GM19238 (cell line): ENCODE measurements at regions not wholly inside any gene's neighbourhood (a gene's known extent, or its start where the extent isn't known, plus 50 kb on each side); places are given as distances from the start of the nearest gene placed in this dataset.

ENCODE experiments used
- DNase-seq: peaks from one replicate; pipeline ENCODE4 v3.0.0; 2011; ENCODE audit warnings: low spot score; ENCODE audit not compliant: insufficient read length

DNA sequence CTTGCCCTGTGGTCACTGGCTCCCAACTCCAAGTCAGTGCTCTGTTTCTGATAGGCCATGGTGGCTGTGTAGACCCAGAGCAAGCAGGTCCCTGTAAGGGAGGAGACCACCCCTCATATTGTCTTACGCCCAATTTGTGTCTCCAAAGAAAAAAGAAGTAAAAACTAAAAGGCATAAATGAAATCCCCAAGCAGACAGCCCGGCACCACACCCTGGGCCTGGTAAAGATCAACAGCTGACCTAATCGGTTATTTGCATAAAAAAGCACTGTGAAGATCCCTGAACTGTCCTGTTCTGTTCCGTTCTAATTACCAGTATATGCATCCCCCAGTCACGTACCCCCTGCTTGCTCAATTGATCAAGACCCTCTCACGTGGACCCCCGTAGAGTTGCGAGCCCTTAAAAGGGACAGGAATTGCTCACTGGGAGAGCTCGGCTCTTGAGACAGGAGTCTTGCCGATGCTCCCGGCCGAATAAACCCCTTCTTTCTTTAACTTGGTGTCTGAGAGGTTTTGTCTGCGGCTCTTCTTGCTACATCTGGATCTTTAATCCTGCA lies 364.1 kb upstream of the HS6ST1 start:
- no peak for DNase-seq

DNA sequence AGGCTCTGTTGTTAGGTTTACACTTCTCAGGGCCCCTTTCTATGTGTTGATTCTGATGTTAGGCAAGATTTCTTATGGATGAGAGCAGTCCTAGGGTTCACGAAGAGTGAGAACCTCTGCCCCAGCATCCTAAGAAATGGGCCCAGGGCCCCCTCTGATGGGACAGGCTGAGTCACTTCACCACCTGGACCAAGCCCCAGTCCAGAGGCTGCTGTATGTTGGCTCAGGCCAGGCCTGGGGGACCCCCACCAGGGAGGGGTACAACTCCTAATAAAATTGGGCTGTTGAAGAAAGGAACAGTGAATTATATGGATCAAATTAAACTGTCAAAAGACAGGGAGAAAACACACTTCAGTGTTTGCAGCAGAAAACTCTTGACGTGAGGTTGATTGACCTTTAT lies 365.9 kb upstream of the HS6ST1 start:
- no peak for DNase-seq

- DNase-seq: no peak
These were observed 367.3 kb upstream of the HS6ST1 start for GRCh38 chr2:128685841-128686496.

- no peak for DNase-seq
These were observed 367.8 kb upstream of the HS6ST1 start for GRCh38 chr2:128686497-128686859.

GRCh38 chr2:128686881-128687555 lies 368.4 kb upstream of the HS6ST1 start:
- DNase-seq: no peak

GRCh38 chr2:128687565-128687964 lies 368.9 kb upstream of the HS6ST1 start:
- no peak for DNase-seq

GRCh38 chr2:128689971-128690370 lies 371.3 kb upstream of the HS6ST1 start:
- DNase-seq: no peak

DNA sequence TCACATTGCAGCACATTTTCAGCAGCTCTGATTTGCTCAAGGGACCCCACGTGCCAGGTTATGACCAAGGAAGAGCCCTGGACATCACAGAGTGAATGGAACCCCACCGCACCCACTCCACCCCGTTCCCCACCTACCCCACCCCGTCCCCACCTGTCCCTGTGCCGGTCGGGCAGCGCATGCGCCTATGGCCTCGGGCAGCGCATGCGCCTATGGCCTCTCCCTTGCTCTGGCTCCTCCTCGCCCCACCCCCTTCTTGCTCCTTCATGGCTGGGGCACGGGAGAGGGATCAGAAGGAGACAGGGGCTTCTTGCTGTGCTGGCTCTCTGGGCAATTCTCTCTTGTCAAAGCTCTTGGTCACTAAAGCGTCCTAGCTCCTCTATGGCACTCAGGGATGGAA lies 371.8 kb upstream of the HS6ST1 start:
- no peak for DNase-seq

DNA sequence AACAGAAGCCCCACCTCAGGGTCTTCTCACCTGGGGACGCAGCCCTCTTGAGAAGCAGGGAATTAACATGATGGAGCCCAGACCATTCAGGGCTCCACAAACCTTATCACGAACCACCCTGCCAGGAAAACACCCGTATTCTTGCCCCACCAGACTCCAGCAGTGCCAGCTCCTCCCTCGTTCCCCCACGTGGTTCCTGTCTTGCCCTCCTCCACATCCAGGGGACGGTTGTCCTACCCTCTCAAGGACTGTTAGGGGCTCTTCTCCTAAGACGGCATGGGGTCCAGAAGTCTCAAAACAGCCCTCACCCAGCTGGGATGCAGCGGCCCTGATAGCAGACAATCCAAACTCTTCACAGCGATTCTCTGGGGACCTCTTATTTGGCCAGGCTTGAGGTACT lies 372.2 kb upstream of the HS6ST1 start:
- DNase-seq: no peak

- DNase-seq: no peak
These were observed 372.9 kb upstream of the HS6ST1 start for GRCh38 chr2:128691526-128691925.

DNA sequence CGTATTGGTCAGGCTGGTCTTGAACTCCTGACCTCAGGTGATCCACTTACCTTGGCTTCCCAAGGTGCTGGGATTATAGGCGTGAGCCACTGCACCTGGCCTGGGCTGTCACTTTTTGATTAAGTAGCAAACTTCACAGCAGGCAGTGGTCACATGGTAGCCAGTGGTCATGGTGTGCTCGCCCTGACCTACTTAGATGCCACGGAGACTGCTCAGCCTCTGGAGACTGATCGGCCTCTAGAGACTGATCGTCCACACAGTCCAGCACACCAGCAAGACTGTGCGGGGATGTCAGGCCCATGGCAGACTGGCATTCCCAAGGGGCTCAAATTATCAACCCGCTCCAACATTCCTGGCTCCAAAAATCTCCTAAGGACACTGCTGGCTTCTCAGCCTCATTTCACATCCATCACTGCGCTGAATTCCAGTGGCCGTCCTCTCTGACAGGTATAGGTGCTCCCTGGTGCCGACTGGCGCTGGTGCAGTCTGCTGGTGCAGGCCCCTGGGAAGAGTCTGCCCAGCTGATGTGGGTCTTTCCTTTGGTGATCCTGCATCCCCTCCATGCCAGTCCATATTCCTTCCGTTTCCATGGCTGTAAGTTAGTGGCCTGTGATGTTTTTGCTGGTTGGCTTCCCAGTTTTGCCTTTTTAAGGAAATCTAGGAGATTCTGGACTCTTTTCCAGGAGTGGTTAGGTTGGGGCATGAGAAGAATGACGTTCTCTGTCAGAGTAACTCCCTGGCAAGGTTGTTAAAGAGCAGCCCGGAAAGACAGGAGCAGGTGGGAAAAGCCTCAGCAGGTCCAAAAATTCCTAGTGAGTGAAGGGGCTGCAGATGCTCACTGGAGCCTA lies 374.5 kb upstream of the HS6ST1 start:
- DNase-seq: no peak

DNA sequence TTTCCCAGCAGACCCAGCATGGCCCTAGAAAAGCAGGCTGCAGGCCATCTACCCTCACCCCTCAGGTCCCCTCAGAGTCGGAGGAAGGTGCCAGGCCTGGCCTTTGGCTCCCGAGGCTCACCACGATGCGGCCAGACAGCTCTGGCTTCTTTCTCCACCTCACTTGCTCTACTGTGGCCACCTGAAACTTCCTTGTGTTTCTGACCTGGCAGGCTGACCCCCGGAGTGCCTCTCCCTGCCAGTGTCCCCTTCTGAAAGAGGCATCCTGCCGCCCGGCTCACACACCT lies 375.0 kb upstream of the HS6ST1 start:
- no peak for DNase-seq

GRCh38 chr2:128695646-128696220 lies 377.1 kb upstream of the HS6ST1 start:
- no peak for DNase-seq

- no peak for DNase-seq
These were observed 377.8 kb upstream of the HS6ST1 start for GRCh38 chr2:128696421-128696820.

DNA sequence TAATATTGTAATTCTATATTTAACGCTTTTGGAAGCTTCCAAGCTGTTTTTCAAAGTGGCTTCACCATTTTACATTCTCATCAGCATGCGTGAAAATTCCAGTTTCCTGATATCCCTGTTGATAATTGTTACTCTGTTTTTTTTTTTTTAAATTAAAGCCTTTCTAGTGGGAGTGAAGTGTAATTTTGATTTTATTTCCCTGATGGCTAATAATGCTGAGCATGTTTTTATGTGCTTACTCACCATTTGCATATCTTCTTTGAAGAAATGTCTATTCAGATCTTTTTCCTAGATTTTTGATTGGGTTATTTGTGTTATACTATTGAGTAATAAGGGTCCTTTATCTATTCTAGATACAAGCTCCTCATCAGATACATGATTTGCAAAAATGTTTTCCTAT lies 382.8 kb upstream of the HS6ST1 start:
- no peak for DNase-seq

- no peak for DNase-seq
These were observed 383.9 kb upstream of the HS6ST1 start for GRCh38 chr2:128702616-128703015.

DNA sequence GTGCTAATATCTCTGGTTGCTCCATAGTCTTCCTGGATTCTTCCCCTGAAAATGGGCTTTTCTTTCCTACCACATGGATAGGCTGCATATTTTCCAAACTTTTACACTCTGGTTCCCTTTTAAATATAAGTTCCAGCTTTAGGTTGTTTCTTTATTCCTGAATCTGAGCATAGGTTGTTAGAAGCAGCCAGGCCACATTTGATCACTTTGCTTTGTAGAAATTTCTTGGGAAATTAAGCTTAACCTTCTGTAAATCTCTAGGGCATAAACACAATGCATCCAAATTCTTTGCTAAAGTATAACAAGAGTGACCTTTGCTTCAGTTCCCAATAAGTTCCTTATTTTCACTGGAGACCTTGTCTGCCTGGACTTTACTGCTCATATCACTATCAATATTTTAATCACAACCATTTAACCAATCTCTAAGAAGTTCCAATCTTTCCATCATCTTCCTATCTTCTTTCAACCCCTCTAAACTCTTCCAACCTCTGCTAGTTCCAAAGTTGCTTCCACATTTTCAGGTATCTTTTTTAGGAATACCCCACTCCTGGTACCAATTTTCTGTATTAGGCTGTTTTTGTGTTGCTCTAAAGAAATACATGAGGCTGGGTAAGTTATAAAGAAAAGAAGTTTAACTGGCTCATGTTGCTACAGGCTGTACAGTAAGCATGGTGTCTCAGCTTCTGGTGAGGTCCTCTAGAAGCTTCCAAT lies 389.6 kb upstream of the HS6ST1 start:
- no peak for DNase-seq

- DNase-seq: no peak
These were observed 391.6 kb upstream of the HS6ST1 start for GRCh38 chr2:128710242-128710641.

DNA sequence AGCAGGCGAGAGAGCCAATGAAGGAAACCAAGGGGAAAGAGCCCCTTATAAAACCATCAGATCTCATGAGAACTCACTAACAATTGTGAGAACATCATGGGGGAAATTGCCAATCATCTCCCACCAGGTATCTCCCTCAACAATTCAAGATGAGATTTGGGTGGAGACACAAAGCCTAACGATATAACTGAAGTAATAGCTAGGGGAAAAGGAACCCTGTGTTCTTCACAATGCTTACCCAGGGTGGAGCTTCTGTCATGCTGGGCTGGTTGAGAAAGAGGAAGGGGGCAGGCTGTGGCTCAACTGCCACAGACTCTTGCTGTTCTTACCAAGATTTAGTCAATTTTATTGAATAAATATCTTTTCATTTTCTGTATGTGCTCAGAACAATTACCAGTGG lies 392.1 kb upstream of the HS6ST1 start:
- DNase-seq: no peak

DNA sequence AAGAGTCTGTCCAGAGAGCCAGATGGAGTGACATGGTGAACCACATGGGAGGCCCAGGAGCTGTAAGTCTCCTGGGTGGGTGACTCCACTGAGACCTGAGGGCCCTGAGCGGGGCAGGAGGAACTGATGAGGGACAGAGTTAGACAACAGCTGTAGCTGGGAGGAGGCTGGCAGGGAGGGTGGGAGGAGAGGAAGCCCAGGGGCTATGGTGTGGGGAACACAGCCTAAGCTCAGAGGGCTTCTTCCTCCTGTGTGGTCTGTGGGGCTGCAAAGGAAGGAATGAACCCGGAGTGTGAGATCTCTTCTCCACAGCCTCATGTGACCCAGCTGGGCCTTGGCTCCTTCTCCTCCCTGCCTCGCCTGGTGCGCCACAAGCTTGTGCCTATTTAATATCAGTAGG lies 395.6 kb upstream of the HS6ST1 start:
- DNase-seq: no peak

DNA sequence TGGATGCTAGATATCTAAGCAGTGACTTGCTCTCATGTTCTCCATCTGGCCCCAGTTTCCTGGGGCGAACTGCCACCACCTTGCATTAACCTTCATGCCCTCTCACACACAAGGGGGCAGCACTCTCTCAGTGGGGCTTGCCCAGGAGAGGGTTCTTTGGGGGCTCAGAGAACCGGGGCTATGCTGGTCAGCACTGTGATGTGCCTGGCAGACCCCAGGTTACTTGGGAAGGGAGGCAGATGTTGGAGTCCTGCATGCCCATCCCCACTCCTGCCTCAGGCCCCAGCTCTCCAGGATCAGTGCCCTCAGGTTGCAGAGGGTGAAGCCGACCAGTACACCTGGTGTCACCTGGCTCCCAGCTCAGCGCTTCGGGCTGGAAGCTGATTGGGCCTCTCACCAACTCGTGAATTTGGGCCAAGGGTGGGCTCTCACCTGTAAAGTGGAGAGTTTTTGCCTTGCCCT lies 396.2 kb upstream of the HS6ST1 start:
- DNase-seq: no peak
